Parathyroid adenoma (tissue), 2 donors: ENCODE measurements at regions not wholly inside any gene's neighbourhood (a gene's known extent, or its start where the extent isn't known, plus 50 kb on each side); places are given as distances from the start of the nearest gene placed in this dataset.

Experiments
- H2AFZ ChIP-seq: fragments of 300-600 bp; sonication (generic); one replicate; pipeline ENCODE4 v1.7.0; 2017; ENCODE audit warnings: antibody characterized with exemption, mild to moderate bottlenecking
- H3K27ac ChIP-seq: fragments of 300-600 bp; sonication (generic); one replicate; pipeline ENCODE4 v1.7.0; 2017
- H3K27me3 ChIP-seq: fragments of 300-600 bp; sonication (generic); one replicate; pipeline ENCODE4 v1.7.0; 2017; ENCODE audit warnings: low read length; ENCODE audit not compliant: control insufficient read depth, insufficient read depth
- H3K36me3 ChIP-seq: fragments of 300-600 bp; sonication (generic); one replicate; pipeline ENCODE4 v1.7.0; 2017; ENCODE audit warnings: low read length; ENCODE audit not compliant: control insufficient read depth, insufficient read depth
- H3K4me1 ChIP-seq: fragments of 300-600 bp; sonication (generic); one replicate; pipeline ENCODE4 v1.7.0; 2017; ENCODE audit warnings: control low read depth
- H3K4me2 ChIP-seq: fragments of 300-600 bp; sonication (generic); one replicate; pipeline ENCODE4 v1.7.0; 2017; ENCODE audit warnings: low read length
- H3K4me3 ChIP-seq: fragments of 300-600 bp; sonication (generic); one replicate; pipeline ENCODE4 v1.7.0; 2017; ENCODE audit warnings: low read depth, low read length
- H3K79me2 ChIP-seq: fragments of 300-600 bp; sonication (generic); one replicate; pipeline ENCODE4 v1.7.0; 2017; ENCODE audit warnings: control low read depth
- H3K9ac ChIP-seq: fragments of 300-600 bp; sonication (generic); one replicate; pipeline ENCODE4 v1.7.0; 2017; ENCODE audit warnings: mild to moderate bottlenecking
- H3K9me3 ChIP-seq: fragments of 300-600 bp; sonication (generic); one replicate; pipeline ENCODE4 v1.7.0; 2017; ENCODE audit warnings: low read length; ENCODE audit not compliant: control insufficient read depth
- TF ChIP-seq, protein P1 (sequence below): fragments of 300-600 bp; sonication (generic); IDR thresholded peaks from one replicate; pipeline ENCODE4 v1.7.0; 2017; ENCODE audit warnings: antibody characterized with exemption, mild to moderate bottlenecking
- donor health status: primary hyperparathyroidism.

DNA sequence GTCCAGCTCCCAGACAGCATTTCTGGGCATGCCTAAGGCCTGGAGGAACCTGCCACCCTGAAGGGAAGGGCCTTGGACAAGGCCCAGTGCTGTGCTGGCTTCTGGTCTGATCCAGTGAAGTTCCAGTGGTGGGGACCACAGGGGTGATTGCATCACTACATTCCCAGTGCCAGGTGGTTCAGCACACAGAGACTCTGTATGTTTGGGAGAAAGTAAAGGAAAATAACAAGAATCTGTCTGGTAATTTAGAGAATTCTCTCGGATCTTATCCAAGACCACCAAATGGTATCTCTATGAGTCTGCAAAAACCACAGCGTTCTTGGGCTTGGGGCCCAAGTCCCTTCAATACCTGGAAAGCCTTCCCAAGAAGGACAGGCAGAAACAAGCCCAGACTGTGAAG lies 131.8 kb upstream of the MAD2L1 start:
- Histone ChIP-seq H3K27ac (no peak overlapping the region), H2AFZ (no peak overlapping the region), H3K27me3 (no peaks in the 10 kb centered on the region), H3K4me3 (no peak overlapping the region), H3K9ac (no peak overlapping the region), H3K9me3 (no peaks in the 10 kb centered on the region), H3K4me2 (no peak overlapping the region), H3K79me2 (no peaks in the 10 kb centered on the region), H3K4me1 (no peaks in the 10 kb centered on the region), H3K36me3 (no peaks in the 10 kb centered on the region)
- TF ChIP-seq, protein P1, sequence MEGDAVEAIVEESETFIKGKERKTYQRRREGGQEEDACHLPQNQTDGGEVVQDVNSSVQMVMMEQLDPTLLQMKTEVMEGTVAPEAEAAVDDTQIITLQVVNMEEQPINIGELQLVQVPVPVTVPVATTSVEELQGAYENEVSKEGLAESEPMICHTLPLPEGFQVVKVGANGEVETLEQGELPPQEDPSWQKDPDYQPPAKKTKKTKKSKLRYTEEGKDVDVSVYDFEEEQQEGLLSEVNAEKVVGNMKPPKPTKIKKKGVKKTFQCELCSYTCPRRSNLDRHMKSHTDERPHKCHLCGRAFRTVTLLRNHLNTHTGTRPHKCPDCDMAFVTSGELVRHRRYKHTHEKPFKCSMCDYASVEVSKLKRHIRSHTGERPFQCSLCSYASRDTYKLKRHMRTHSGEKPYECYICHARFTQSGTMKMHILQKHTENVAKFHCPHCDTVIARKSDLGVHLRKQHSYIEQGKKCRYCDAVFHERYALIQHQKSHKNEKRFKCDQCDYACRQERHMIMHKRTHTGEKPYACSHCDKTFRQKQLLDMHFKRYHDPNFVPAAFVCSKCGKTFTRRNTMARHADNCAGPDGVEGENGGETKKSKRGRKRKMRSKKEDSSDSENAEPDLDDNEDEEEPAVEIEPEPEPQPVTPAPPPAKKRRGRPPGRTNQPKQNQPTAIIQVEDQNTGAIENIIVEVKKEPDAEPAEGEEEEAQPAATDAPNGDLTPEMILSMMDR, result no peak

DNA sequence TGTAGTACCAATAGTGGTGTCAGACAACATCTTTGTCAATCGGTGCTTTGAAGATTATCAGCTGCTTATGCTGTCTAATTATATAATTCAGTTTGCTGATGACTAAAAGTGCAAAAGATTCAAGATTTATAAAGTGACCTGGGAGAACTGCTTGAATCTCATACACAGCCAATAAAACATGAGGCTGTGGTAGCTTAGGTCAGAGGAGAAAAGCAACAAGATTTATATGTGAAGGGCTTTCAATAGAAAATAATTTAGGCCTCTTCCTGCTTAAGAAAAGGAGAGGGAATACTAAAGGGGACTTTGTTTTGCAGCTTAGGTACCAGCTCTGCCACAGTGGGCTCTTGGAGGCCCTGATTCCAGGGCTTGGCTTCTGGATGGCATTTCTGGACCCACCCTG lies 111.0 kb upstream of the MAD2L1 start:
- Histone ChIP-seq H3K36me3 (no peaks in the 10 kb centered on the region), H3K4me3 (no peak overlapping the region), H3K27me3 (no peaks in the 10 kb centered on the region), H3K9ac (no peak overlapping the region), H3K4me1 (no peaks in the 10 kb centered on the region), H3K79me2 (no peaks in the 10 kb centered on the region), H3K9me3 (no peaks in the 10 kb centered on the region), H3K4me2 (no peak overlapping the region), H3K27ac (no peak overlapping the region), H2AFZ (no peak overlapping the region)
- TF ChIP-seq, protein P1, result no peak

DNA sequence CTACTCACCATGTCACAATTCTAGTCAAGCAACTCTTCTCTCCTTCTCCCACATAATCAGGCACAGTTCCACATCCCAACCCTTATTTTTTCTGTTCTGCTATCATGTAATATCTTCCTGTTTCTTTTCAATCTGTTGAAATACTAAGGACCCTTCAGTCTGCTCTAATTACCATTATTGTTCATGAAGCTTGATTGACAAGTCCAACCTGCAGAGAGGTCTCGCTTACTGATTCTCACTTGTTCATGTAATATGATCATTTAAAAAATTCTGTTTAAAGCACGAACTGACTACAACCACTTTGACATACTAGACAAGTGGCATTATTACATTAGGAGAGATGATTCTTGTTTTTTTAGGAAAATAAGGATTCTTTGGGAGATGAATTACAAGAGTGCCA lies 108.6 kb upstream of the MAD2L1 start:
- H3K9me3 ChIP-seq, result no peaks in the 10 kb centered on the region
- no peak overlapping the region for H3K9ac ChIP-seq
- H3K4me1 ChIP-seq, result no peaks in the 10 kb centered on the region
- no peak overlapping the region for H3K4me2 ChIP-seq
- no peaks in the 10 kb centered on the region for H3K36me3 ChIP-seq
- no peak overlapping the region for H2AFZ ChIP-seq
- H3K79me2 ChIP-seq, result no peaks in the 10 kb centered on the region
- H3K27me3 ChIP-seq, result no peaks in the 10 kb centered on the region
- H3K4me3 ChIP-seq, result no peak overlapping the region
- no peak overlapping the region for H3K27ac ChIP-seq
- TF ChIP-seq, protein P1, result no peak

DNA sequence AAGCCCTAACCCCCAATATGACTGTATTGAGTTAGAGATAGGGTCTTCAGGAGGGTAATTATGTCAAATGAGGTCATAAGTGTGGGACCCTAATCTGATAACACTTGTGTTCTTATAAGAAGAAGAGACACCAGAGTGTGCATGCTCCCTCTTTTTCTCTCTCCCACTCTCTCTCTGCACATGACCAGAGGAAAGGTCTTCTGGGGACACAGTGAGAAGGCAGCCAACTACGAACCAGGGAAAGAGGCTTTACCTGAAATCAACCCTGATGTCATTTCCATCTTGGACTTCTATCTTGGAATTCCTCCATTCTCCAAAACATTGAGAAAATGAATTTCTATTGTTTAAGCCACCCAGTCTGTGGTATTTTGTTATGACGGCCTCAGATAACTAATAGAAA lies 97.2 kb upstream of the MAD2L1 start:
- no peak overlapping the region for H3K27ac ChIP-seq
- H3K4me3 ChIP-seq, result no peak overlapping the region
- no peaks in the 10 kb centered on the region for H3K36me3 ChIP-seq
- TF ChIP-seq, protein P1, result no peak
- H3K9me3 ChIP-seq, result no peaks in the 10 kb centered on the region
- H3K9ac ChIP-seq, result no peak overlapping the region
- no peak overlapping the region for H2AFZ ChIP-seq
- H3K27me3 ChIP-seq, result no peaks in the 10 kb centered on the region
- H3K79me2 ChIP-seq, result no peaks in the 10 kb centered on the region
- no peak overlapping the region for H3K4me2 ChIP-seq
- no peaks in the 10 kb centered on the region for H3K4me1 ChIP-seq

DNA sequence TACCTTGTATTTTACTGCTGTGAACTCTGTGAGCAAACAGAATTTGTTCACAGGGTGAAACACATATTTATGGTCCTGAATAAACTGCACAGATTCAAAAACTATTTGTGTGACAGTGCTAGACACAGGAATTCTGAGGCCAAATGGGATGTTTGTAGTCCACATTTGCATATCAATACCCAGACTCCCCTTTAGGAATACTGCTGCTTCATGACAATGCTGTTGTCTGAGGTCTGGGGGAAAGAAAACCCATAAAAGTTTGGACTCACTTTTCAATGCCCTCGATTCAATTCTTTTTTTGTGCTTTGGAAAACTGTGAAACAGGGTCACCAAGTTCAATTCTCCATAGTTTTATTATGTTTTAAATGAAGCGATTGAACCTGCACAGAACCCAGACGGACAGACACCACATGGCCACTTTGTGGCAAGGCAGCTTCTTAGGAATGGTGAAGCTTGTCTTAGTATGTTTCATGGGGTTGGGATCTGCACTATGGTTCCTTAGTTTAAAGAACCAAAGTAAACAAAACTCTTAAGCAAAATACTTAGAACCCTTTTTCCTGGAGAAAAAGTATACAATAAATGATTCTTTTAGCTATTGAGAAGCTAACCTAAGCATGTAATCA lies 92.3 kb upstream of the MAD2L1 start:
- Histone ChIP-seq H3K27me3 (no peaks in the 10 kb centered on the region), H3K79me2 (no peaks in the 10 kb centered on the region), H3K4me1 (no peaks in the 10 kb centered on the region), H3K4me3 (no peak overlapping the region), H3K9ac (no peak overlapping the region), H3K36me3 (no peaks in the 10 kb centered on the region), H3K27ac (no peak overlapping the region), H2AFZ (no peak overlapping the region), H3K9me3 (no peaks in the 10 kb centered on the region), H3K4me2 (no peak overlapping the region)
- TF ChIP-seq, protein P1, result no peak
